ENCODE measurements at regions not wholly inside any gene's neighbourhood (a gene's known extent, or its start where the extent isn't known, plus 50 kb on each side); places are given as distances from the start of the nearest gene placed in this dataset.

DNA sequence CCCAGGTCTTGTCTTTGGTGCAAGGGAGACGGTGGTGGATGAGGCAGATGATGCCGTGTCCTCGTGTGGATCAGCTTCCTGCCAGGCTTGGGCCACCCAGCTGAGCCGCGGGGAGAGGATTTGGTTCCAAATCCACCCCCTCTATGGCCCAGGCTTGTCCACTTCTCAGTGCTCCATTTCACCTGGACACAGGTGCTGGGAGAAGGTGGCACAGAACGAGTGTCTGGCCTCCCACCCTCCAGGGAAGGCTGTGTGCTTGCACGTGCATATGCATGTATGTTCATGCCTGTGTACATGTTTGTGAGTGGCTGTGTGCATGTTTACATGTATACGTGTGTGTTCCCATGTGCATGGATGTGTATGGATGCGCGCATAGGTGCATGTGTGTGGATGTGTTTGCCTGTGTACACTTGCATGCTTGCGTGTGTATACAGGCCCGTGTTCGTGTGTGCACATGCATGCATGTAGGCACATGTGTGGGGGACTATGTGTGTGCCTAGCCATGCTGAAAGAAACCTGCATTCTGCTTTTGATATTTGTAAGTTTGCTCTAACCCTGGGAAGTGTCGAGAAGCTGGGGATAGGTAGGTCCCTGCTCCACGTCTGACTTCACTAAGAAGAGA, 196.3 kb downstream of the IRF8 start:
- DNase-seq: no peak

DNA sequence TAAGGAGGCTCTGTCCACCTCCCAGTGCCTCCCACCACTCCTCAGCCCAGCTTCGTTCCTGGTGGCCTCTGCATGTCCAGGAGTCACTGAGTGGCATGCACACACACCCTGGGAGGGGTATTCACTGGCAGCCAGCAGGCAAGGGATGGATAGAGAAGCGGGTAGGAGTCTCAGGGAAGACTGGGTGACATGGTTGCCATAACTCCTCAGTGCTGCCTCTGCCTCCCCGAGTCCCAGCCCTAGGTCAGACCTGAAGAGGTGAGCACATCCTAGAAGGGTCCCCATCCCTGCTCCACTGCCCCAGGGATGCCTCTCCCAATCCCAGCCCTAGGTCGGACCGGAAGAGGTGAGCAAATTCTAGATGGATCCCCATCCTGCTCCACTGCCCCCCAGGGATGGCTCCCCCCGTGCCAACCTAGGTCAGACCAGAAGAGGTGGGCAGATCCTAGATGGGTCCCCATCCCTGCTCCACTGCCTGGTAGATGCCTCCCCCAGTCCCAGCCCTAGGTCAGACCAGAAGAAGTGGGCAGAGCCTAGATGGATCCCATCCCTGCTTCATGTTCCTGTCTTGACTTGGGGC, 197.0 kb downstream of the IRF8 start:
- no peak for DNase-seq

DNA sequence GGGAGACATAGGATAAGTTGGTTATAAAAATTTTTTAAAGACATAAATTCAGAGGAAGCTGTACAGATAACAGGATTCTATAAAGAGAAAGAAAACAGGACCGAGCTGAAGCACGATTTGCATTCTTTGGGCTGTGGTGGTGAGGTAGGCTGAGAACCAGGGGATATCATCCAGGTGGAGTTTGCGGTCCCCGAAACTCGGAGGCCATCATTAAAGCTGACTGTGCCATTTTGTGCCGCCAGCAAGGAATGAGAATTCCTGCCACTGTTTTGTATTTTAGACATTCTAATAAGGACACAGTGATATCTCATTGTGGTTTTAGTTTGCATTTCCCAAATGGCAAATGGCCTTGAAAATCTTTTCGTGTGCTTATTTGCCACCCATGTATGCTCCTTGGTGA, 197.9 kb downstream of the IRF8 start:
- no peak for DNase-seq

DNA sequence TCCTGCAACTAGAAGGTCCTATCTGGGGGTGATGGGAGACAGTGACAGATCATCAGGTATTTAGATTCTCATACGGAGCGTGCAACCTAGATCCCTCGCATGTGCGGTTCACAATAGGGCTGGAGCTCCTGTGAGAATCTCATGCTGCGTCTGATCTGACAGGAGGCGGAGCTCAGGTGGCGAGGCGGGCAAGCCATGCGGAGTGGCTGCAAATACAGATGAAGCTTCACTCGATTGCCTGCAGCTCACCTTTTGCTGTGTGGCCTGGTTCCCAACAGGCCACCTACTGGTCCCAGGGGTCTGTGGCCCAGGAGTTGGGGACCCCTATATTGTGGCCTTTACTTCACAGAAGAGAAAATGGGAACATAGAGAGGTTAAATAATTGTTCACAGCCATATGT, 200.4 kb downstream of the IRF8 start:
- no peak for DNase-seq

DNA sequence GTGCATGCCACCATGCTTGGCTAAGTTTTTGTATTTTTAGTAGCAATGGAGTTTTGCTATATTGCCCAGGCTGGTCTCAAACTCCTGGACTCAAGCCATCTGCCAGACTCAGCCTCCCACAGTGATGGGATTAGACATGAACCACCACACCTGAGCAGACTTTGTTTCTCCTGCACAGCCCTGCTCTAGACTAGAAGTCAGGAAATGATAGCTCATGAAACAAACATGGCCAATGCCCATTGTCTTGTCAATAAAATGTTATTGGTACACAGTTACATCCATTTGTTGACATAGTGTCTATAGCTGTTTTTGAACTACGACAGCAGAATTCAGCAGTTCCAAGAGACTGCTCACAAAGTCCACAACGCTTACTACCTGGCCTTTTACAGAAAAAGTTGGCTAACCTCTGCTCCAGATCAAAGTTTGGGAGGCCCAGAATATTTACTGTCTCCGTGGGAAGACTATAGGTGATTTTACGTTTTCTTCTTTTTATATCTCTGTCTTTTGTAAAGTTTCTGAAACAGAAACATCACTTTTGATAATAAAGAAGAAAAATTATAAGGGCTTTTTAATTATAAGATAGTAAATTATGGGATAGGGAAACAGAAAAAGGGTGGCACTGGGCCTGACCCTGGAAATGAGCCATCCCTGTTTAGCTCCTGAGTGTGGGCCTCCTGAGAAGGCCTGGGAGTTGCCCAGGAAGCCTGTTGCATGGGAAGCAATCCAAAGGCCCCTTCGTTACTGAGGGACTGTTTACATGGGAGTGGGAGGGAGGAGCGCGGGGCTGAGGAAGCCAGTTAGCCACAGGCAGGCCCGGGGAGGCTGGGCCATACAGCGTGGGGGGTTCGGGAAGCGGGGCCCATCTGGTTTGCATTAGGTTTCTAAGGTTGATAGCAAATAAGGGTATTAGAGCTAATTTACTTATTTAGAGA, 201.5 kb downstream of the IRF8 start:
- no peak for DNase-seq

DNA sequence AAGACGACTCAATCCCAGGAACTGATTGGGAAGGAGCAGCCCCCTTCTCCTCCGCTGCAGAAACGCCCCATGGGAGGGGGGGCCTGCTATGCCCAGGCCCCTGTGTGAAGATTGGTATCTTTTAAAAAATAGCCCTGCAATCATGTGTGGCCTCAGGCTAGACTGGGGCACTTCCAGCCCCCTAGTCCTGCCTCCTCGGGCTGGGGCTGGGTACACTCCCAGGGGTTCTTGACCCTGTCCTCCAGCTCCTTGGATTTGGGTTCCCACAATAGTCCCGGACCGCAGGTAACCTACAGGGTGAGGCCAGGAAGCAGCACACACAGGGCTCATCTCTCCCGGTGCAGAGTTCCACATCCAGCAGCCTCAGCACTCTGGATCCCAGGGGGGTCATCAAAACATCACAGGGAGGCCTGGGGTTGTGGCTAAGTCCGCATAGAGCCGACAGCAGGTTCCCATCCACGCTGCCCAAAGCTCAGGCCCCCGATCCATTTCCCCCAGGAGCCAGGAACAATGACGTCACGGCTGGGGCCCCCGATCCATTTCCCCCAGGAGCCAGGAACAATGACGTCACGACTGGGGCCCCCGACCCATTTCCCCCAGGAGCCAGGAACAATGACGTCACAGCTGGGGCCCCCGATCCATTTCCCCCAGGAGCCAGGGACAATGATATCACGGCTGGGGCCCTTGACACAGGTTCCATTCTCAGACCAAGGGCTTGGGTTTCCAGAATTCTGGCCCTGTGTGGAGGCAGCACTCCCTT, 202.4 kb downstream of the IRF8 start:
- DNase-seq: no peak

DNA sequence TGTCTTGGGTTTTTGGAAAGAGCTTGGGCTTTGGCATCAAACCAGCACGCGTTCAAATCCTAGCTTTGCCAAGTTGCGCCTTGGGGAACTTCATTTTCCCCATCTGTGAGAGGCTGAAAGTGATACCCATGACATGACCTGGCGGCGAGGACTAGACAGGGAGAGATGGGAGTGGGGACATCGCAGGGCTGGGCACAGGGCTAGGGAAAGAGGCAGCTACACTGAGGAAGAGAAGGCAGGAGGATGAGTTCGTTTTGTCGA, 202.9 kb downstream of the IRF8 start:
- DNase-seq: no peak

DNA sequence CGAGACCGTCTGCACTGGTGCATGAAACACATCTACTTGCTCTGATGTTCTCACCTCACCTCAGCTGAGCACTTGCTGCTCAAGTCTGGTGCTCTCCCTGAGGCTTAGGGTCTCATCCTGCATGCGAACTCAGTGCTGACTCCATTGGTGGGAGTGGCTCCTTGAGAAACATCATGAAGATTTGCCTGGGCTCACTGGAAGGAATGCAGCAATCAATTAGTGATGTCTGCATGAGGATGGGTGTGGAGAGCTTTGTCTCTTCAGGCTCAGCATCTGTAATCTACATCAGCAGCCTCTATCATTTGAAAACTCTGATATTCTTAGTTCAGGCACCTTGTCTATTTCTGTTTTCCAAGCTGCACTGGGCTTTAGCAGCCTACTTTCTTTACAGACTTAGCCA, 204.4 kb downstream of the IRF8 start:
- DNase-seq: no peak

DNA sequence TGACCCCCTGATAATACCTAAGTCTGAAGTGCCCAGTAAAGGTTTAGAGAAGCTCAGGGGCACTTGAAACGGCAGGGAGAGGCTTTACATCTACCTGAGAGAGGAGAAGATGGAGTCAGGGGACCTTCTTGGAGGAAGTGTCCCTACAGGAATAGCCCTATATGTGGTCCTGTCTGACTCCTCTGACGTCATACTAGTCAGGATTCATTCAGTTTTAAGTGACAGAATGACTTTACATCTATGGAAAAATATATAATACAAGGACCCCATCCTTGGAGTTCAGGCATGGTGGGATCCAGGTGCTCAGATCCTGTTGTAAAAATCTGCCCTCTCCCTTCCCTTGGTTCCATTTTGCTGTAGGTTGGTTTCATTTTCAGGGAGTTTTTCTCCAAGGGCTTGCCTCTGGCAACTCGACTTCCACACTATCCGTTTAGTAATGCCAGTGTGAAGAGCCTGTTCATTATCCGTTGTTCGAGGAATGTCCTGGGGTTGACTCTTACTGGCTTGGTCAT, 205.6 kb downstream of the IRF8 start:
- DNase-seq: no peak

DNA sequence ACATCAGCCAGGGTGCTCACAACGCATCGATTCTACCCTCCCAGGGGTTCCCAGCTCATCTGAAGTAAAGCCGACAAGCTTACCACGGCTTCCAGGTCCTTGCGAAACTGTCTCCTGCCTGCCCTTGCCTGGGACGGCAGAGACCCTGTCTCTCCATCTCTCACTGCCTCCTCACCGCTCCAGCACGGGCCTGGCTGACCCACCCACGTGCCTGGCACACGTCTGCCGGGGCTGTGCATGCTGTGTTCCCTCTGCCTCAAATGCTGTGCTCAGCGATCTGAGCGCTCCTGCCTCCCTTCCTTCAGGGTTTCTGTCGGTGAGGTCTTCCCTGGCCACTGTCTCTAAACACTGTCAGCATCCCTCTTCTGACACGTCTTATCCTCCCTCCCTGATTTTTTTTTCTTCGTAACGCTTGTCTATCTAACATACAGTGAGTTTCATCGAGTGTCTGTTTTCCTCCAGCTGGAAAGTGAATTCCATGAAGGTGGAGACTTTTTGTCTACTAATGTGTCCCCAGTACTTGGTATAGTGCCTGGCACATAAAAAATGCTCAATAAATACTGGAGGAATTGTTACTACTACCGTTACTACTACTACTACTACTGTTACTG, 208.4 kb downstream of the IRF8 start:
- DNase-seq: no peak

DNA sequence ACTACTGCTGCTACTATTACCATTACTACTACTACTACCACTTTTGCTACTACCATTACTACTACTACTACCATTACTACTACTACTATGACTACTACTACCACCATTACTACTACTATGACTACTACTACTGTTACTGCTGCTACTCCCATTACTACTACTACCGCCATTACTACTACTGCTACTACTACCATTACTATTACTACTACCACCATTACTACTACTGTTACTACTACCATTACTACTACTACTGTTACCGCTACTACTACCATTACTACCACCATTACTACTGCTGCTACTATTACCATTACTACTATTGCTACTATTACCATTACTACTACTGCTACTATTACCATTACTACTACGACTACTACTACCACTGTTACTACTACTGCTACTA, 209.1 kb downstream of the IRF8 start:
- no peak for DNase-seq

DNA sequence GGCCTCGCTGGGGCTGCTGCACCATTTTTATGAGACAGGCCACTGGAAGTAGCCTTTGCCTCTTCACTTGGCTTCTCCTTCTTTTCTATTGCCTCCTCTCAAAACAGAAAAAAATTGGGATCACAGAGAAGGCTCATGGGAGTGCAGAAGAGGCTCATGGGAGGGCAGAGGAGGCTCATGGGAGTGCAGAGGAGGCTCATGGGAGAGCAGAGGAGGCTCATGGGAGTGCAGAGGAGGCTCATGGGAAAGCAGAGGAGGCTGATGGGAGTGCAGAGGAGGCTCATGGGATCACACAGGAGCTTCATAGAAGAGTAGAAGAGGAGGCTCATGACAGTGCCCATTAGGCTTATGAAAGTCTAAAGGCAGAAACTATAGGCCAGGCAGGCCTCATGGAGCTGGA, 211.2 kb downstream of the IRF8 start:
- no peak for DNase-seq

DNA sequence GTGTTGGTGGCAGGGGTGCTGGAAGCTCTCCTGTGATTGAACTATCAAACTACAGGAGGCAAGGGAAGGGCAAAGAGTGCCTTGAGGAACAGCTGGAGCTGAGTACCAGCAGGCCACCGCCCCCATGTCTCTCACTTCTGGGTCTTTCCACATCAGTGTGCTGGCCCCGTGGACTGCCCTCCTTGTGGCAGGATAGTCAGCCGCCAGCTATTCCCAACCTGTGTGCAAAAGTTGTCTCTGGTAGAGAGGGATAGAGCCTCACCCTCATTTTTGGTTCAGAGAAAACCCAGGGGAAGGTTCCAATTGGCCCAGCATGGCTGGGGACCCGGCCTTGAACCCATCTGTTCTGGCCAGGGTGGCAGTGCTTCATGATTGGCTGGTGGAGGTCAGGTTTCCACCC, 211.8 kb downstream of the IRF8 start:
- DNase-seq: no peak

DNA sequence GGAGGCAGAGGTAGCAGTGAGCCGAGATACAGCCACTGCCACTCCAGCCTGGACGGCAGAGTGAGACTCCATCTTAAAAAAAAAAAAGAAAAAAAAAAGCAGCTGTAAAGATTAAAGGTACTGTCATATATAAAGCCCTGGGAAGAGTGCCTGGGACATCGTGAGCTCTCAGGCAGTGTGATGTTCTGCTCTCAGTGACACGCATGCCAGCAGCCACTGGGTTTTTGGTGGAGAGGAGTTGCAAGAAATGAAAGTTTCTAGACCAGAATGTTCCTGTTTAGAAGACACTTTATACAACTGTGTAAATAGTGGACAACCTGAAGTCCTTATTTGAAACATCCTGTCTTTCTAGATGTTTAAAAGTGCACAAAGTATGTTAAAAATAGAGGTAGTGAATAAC, 213.2 kb downstream of the IRF8 start:
- no peak for DNase-seq

DNA sequence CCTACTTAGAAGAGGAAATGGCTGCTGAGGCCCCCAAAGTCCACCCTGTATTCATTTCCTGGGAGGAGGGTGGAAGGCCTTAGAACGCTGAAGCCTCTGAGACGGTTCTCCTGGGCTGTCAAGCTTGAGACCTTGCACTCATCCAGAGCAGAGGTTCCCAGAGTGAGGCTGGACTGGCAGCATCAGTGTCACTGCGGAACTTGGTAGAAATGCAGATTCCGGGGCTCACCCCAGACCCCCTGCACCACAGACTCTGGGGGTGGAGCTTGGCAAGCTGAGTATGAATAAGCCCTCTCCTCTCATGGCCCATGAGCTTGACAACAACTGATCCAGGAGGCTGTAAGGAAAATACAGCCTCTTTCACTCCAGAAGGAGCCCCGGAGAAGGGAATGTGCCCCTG, 218.3 kb downstream of the IRF8 start:
- DNase-seq: no peak

DNA sequence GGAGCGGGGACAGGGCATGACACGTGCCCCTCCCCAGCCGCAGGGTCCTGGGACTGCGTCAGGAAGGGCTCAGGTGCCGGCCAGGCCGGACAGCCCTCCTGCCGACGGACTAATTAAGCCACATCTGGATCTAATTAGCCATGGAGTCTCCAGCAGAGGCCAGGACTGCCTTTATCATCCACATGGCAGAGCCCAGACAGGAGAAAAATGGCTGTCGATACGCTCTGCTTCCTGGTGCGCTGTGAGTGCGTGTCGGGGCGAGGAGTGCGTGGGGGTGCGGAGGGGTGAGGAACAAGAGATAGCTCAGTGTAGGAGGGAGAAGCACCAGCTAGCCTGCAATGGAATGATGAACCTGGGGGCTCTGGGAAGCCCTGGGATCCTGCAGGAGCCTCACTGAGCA, 218.8 kb downstream of the IRF8 start:
- no peak for DNase-seq

DNA sequence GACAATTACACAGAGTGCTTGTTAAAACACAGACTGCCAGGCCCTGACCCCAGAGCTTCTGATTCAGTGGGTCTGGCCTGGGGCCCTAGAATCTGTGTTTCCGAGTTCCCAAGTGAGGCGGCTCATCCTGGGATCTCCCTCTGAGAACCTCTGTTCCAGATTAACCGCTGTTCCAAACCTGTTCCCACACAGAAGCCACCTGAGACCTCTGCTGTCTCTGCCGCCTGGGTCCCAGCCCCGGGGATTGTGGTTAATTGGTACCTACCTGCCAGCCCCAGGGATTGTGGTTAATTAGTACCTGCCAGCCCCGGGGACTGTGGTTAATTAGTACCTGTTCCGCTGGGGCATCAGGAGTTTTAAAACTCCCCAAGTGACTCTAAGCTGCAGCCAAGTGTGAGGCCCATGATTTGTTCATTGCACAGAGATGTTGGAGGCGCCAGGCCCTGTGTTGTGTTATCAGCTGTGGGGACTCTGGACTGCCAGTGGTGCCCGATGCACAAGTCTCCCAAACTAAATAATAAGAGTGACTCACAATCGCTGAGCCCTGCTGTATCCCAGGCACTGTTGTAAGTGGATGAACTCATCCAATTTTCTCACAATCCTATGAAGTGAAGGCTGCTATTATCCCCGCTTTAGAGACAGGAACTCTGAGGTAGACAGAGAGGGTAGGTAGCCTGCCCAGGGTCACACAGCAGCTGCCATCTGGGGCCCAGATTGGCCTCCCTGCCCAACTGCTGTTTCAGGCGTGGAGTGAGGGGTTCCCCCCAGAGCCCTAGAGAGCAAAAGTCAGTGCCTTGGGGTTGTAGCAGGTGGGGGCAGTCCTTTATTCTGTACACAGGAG, 219.7 kb downstream of the IRF8 start:
- DNase-seq: no peak

DNA sequence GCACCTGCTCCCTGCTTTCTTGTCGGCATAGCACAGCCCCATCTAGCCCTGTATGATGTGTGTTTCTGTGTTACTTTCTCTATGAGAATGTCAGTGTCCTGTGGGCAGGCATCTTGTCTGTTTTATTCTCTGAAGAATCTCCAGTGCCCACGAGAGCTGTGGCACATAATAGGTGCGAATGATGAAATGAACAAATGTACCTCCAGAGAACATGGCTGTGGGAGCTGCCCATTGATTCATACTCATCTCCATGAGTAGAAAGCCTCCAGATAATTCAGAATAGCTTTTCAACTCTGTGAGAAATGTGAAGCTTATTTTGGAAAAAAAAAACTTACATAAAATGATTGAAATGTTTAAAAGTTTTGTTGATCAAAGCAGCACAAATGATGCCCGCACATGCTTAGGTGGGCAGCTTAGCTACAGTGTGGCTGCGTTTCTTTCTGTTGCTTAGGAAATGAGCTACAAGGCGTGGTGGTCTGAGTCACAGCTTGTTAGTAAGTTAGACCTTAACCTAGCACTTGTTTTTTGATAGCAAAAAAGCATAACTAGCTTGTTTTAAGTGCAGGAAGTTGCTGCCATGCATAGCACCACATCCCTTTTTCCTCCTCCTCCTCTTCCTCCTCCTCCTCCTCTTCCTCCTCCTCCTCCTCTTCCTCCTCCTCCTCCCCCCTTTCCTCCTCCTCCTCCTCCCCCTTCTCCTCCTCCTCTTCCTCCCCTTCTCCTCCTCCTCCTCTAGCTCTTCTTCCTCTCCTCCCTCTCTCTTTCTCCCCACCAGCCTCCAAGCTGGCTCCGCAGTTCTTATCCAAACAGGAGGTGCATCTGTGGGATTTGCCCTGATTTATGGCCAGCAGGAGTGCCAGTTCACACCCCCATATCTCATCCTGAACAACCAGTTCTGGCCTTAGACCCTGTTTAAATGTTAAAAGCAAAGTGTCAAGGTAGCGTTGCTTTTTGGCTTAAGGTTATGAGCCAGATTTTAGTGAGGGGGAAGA, 221.5 kb downstream of the IRF8 start:
- no peak for DNase-seq

DNA sequence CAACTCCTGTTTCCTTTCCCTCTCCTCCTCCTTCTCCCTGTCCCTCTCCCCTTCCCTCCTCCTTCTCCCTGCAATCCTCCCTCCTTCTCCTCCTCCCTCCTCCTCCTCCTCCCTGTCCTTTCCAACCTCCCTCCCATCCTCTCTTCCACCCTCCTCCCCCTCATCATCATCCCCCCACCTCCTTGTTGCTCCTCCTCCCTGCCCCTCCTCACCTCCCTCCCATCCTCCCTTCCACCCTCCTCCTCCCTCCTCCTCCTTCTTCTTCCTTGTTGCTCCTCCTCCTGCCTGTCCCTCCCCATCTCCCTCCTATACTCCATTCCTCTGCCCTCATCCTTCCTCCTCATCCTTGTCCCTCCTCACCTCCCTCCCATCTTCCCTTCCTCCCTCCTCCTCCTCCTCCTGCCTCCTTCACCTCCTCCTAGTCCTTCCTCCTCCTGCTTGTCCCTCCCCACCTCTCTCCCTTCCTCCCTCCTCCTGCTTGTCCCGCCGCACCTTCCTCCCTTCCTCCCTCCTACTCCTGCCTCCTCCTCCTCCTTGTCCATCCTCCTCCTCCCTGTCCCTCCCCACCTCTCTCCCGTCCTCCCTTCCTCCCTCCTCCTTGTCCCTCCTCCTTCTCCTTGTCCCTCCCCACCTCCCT, 222.5 kb downstream of the IRF8 start:
- DNase-seq: no peak

DNA sequence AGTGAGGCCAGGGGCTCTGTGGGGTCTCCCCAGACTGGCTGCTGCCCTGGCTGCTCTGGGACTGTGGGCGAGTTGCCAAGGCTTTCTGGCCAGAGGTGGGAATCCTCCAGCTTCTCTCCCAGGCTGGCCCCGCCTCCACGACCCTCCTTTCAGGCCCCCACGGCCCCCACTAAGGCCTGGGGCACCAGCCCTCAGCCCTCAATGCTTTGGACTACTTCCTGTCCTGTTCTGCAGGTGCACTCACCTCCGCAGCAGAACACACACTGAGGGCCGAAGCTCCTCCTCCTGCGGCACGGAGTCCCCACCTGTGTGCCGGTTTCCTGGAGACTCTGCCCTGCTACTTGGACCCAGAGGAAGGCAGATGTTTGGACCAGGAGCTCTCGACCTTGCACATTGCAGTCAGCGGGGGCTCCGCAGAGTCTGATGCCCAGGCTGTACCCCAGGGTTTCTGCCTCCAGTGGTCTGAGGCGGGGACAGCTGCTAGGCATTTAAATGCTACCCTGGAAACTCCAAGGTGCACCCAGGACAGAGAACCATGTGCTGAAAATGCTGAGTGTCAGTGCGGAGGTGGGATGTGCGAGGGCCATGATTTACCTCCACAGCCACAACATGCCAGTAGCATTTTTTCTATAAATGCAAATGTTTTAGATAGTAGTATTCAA, 223.8 kb downstream of the IRF8 start:
- DNase-seq: no peak
